ES-I3 (cell line): ENCODE measurements at regions not wholly inside any gene's neighbourhood (a gene's known extent, or its start where the extent isn't known, plus 50 kb on each side); places are given as distances from the start of the nearest gene placed in this dataset.
"Not testable (repeated sequence)": the region's sequence is repeated elsewhere in the genome, so short reads cannot be mapped to it uniquely, and the experiment has no call there.

ENCODE experiments used
- H3K36me3 ChIP-seq: 2 replicates; pipeline ENCODE4 v1.6.1; 2013; ENCODE audit warnings: mild to moderate bottlenecking, low read length, control low read depth, moderate library complexity; ENCODE audit not compliant: insufficient read depth
- H3K4me1 ChIP-seq: 2 replicates; pipeline ENCODE4 v1.6.1; 2013; ENCODE audit warnings: mild to moderate bottlenecking, control low read depth, low read length; ENCODE audit not compliant: insufficient read depth
- H3K9ac ChIP-seq: 2 replicates; pipeline ENCODE4 v1.6.1; 2013; ENCODE audit warnings: low read depth, mild to moderate bottlenecking, low read length, moderate library complexity
- H3K9me3 ChIP-seq: 2 replicates; pipeline ENCODE4 v1.6.1; 2013; ENCODE audit warnings: mild to moderate bottlenecking, low read length, moderate library complexity; ENCODE audit not compliant: control insufficient read depth, insufficient read depth

- not testable (repeated sequence) for H3K36me3 ChIP-seq, H3K4me1 ChIP-seq, H3K9ac ChIP-seq, H3K9me3 ChIP-seq
Observed at GRCh38 chr2:56606086-56606485, 422.3 kb downstream of the CCDC85A start.

- H3K36me3 ChIP-seq: no peaks in the 10 kb centered on the region
- no peak overlapping the region for H3K9ac ChIP-seq
- H3K9me3 ChIP-seq: no peaks in the 10 kb centered on the region
- no peaks in the 10 kb centered on the region for H3K4me1 ChIP-seq
Observed at GRCh38 chr2:56613254-56613653, 429.5 kb downstream of the CCDC85A start.

GRCh38 chr2:56613920-56614319 is 430.1 kb downstream of the CCDC85A start:
- no peaks in the 10 kb centered on the region for H3K4me1 ChIP-seq
- H3K36me3 ChIP-seq: no peaks in the 10 kb centered on the region
- H3K9ac ChIP-seq: no peak overlapping the region
- H3K9me3 ChIP-seq: no peaks in the 10 kb centered on the region

GRCh38 chr2:56615760-56616159 is 432.0 kb downstream of the CCDC85A start:
- Histone ChIP-seq H3K4me1 (no peaks in the 10 kb centered on the region), H3K9ac (no peak overlapping the region), H3K9me3 (no peaks in the 10 kb centered on the region), H3K36me3 (no peaks in the 10 kb centered on the region)

GRCh38 chr2:56624181-56624580 is 440.4 kb downstream of the CCDC85A start:
- Histone ChIP-seq H3K4me1 (no peaks in the 10 kb centered on the region), H3K9me3 (peaks cover 2% of the 10 kb centered on the region; the same call in 1 of the 2 replicates), H3K36me3 (no peaks in the 10 kb centered on the region), H3K9ac (no peak overlapping the region)

DNA sequence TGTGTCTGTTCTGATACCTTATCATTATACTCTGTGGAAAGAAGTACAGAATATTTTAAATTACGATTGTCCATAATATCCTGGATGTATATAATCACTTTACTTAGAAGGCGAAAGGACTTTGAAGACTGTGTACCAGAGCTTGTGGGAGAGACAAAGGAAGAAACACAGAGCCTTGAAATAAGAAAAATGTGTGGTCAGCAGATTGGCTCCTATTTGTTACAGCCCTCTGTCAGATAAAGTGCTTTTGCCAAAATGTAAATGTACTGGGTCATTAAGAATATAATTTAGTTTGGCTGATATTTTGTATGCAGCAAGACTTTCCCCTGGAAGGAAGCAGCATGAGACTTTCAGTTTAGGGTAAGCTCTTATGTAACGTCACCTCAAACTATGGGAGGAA is 443.1 kb downstream of the CCDC85A start:
- Histone ChIP-seq H3K9me3 (peaks cover 2% of the 10 kb centered on the region; the same call in 1 of the 2 replicates), H3K36me3 (no peaks in the 10 kb centered on the region), H3K4me1 (no peaks in the 10 kb centered on the region), H3K9ac (no peak overlapping the region)

- H3K9me3 ChIP-seq: peaks cover 2% of the 10 kb centered on the region; the same call in 1 of the 2 replicates
- no peak overlapping the region for H3K9ac ChIP-seq
- H3K36me3 ChIP-seq: no peaks in the 10 kb centered on the region
- no peaks in the 10 kb centered on the region for H3K4me1 ChIP-seq
Observed at GRCh38 chr2:56630286-56630685, 446.5 kb downstream of the CCDC85A start.

DNA sequence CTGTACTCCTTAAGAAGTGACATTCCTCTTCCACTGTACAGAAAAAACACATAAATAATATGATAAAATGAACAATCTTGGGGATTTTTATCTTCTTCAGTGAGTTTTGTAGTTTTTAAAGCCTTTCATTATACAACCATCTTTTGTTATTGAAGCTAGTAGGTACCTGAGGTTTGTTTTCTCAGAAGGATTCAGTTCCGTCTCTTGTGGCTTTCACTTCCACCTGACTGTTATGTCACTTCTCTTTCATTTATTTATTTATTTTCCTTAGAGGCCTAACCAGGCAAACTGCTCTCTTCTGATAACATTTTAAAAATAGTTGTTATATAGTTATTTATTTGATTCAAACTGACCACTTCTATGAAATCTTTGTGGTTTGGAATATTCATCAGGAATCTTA is 464.2 kb downstream of the CCDC85A start:
- H3K9ac ChIP-seq: no peak overlapping the region
- no peaks in the 10 kb centered on the region for H3K4me1 ChIP-seq
- no peaks in the 10 kb centered on the region for H3K9me3 ChIP-seq
- no peaks in the 10 kb centered on the region for H3K36me3 ChIP-seq

DNA sequence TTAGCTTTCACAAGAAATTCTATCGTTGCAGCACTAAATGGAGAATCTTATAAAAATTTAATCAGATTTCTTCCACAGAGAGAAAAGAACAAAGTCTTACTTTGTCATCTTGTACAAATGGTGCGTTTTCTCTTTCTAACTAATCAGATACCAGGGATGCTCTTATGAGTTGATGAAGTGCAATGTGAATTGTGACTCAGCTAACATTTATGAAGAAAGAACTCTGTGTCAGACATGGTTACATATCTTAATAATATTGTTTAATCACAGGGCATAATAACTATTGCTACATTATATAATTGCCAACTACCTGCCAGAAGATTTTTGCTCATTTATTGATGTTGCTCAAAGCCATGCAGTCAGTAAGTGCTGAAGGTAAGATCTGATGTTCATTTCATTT is 465.0 kb downstream of the CCDC85A start:
- no peaks in the 10 kb centered on the region for H3K36me3 ChIP-seq
- no peak overlapping the region for H3K9ac ChIP-seq
- H3K9me3 ChIP-seq: no peaks in the 10 kb centered on the region
- H3K4me1 ChIP-seq: no peaks in the 10 kb centered on the region

- H3K4me1 ChIP-seq: no peaks in the 10 kb centered on the region
- no peaks in the 10 kb centered on the region for H3K9me3 ChIP-seq
- H3K36me3 ChIP-seq: no peaks in the 10 kb centered on the region
- H3K9ac ChIP-seq: no peak overlapping the region
Observed at GRCh38 chr2:56654936-56655335, 471.1 kb downstream of the CCDC85A start.

GRCh38 chr2:56656826-56657225 is 473.0 kb downstream of the CCDC85A start:
- Histone ChIP-seq H3K9ac (no peak overlapping the region), H3K36me3 (no peaks in the 10 kb centered on the region), H3K4me1 (no peaks in the 10 kb centered on the region), H3K9me3 (no peaks in the 10 kb centered on the region)

- Histone ChIP-seq H3K9ac (no peak overlapping the region), H3K4me1 (no peaks in the 10 kb centered on the region), H3K36me3 (no peaks in the 10 kb centered on the region), H3K9me3 (no peaks in the 10 kb centered on the region)
Observed at GRCh38 chr2:56666777-56667176, 483.0 kb downstream of the CCDC85A start.

DNA sequence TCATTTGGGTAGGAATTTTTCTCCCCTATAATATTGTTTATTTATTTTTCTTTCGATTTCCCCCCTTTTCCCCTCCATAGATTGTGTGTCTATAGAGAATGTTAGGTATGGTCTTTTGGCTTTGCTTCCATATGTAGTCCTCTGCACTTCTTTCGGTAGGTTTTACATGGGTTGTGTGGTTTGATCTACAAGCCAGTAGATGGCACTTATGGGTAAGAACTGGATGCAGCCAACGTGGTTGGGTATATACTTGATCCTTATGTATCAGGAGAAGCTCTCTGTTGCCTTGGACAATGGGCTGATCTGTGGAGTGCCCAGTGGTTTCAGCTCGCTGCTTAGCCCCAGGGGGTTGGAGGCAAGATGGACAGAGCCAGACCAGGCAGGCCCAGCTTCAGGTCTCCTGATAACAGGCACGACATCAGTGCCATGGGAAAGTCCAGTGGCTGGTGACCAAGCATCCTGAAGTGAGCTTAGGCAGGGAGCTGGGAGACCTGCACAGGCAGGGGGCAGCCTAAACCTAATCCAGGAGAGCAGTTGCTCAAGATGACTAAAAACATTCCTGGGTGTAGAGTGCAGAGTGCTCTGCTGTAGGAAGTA is 488.3 kb downstream of the CCDC85A start:
- Histone ChIP-seq H3K36me3 (no peaks in the 10 kb centered on the region), H3K9me3 (peaks cover 4% of the 10 kb centered on the region; the same call in 1 of the 2 replicates), H3K9ac (no peak overlapping the region), H3K4me1 (no peaks in the 10 kb centered on the region)

DNA sequence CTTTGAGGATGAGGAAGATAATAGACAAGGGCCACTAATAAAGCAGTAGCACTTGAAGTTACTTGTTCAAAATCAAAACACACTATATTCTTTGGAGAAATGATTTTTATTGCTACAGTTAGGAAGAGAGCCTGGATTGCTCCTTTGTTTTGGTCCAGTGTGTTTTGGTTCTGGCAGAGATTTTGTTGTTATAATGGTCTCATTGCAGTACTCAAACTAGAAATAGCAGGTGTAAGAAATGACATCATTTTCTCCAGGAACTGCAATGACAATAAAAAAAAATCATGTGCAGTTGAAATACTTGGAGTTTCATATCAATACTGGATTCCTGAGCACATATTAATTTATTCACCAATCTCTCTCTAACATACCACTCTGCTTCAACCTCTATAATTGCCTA is 490.3 kb downstream of the CCDC85A start:
- H3K36me3 ChIP-seq: no peaks in the 10 kb centered on the region
- H3K4me1 ChIP-seq: no peaks in the 10 kb centered on the region
- peaks cover 4% of the 10 kb centered on the region; the same call in 1 of the 2 replicates for H3K9me3 ChIP-seq
- H3K9ac ChIP-seq: no peak overlapping the region

- Histone ChIP-seq H3K9me3 (peaks cover 4% of the 10 kb centered on the region; the same call in 1 of the 2 replicates), H3K9ac (no peak overlapping the region), H3K36me3 (no peaks in the 10 kb centered on the region), H3K4me1 (no peaks in the 10 kb centered on the region)
Observed at GRCh38 chr2:56676966-56677365, 493.2 kb downstream of the CCDC85A start.
